ENCODE measurements at regions not wholly inside any gene's neighbourhood (a gene's known extent, or its start where the extent isn't known, plus 50 kb on each side); places are given as distances from the start of the nearest gene placed in this dataset.

GRCh38 chr5:10099548-10099947, 150.1 kb downstream of the ATPSCKMT start:
- Mint-ChIP-seq H3K27ac (ENCODE audit: low read depth) (no peak overlapping the region), H3K27me3 (no peaks in the 10 kb centered on the region), H3K4me1 (no peaks in the 10 kb centered on the region), H3K4me3 (no peak overlapping the region), H3K9me3 (peaks cover 22% of the 10 kb centered on the region), H3K36me3 (ENCODE audit: insufficient read depth) (peaks cover 2% of the 10 kb centered on the region)
- DNase-seq (ENCODE audit: low spot score in 2 of 2) (no peak), ATAC-seq (replicated peaks; ENCODE audit: extremely low read depth, poor library complexity, severe bottlenecking) (no peak)

GRCh38 chr5:10091701-10092100, 158.0 kb downstream of the ATPSCKMT start:
- peaks cover 34% of the 10 kb centered on the region for H3K9me3 Mint-ChIP-seq
- no peak overlapping the region for H3K27ac Mint-ChIP-seq (ENCODE audit: low read depth)
- no peak for DNase-seq (ENCODE audit: low spot score in 2 of 2)
- H3K36me3 Mint-ChIP-seq (ENCODE audit: insufficient read depth): no peaks in the 10 kb centered on the region
- ATAC-seq (replicated peaks; ENCODE audit: extremely low read depth, poor library complexity, severe bottlenecking): no peak
- peaks cover 8% of the 10 kb centered on the region for H3K27me3 Mint-ChIP-seq
- no peak overlapping the region for H3K4me3 Mint-ChIP-seq
- no peaks in the 10 kb centered on the region for H3K4me1 Mint-ChIP-seq

- no peak for DNase-seq (ENCODE audit: low spot score in 2 of 2)
- no peak for ATAC-seq (replicated peaks; ENCODE audit: extremely low read depth, poor library complexity, severe bottlenecking)
- H3K27ac Mint-ChIP-seq (ENCODE audit: low read depth): no peak overlapping the region
- peaks cover 28% of the 10 kb centered on the region for H3K9me3 Mint-ChIP-seq
- no peaks in the 10 kb centered on the region for H3K36me3 Mint-ChIP-seq (ENCODE audit: insufficient read depth)
- H3K27me3 Mint-ChIP-seq: peaks cover 8% of the 10 kb centered on the region
- no peaks in the 10 kb centered on the region for H3K4me1 Mint-ChIP-seq
- H3K4me3 Mint-ChIP-seq: no peak overlapping the region
Observed at GRCh38 chr5:10090074-10090473, 159.6 kb downstream of the ATPSCKMT start.

GRCh38 chr5:10085185-10085584, 164.5 kb downstream of the ATPSCKMT start:
- no peaks in the 10 kb centered on the region for H3K4me1 Mint-ChIP-seq
- no peak for ATAC-seq (replicated peaks; ENCODE audit: extremely low read depth, poor library complexity, severe bottlenecking)
- no peak overlapping the region for H3K4me3 Mint-ChIP-seq
- no peaks in the 10 kb centered on the region for H3K36me3 Mint-ChIP-seq (ENCODE audit: insufficient read depth)
- H3K9me3 Mint-ChIP-seq: peaks cover 19% of the 10 kb centered on the region
- peaks cover 8% of the 10 kb centered on the region for H3K27me3 Mint-ChIP-seq
- H3K27ac Mint-ChIP-seq (ENCODE audit: low read depth): no peak overlapping the region
- DNase-seq (ENCODE audit: low spot score in 2 of 2): no peak

GRCh38 chr5:10081584-10081983, 168.1 kb downstream of the ATPSCKMT start:
- ATAC-seq (replicated peaks; ENCODE audit: extremely low read depth, poor library complexity, severe bottlenecking): no peak
- Mint-ChIP-seq H3K9me3 (peaks cover 13% of the 10 kb centered on the region), H3K4me3 (no peak overlapping the region), H3K27me3 (no peaks in the 10 kb centered on the region), H3K36me3 (ENCODE audit: insufficient read depth) (no peaks in the 10 kb centered on the region), H3K27ac (ENCODE audit: low read depth) (no peak overlapping the region), H3K4me1 (no peaks in the 10 kb centered on the region)
- DNase-seq (ENCODE audit: low spot score in 2 of 2): no peak

DNA sequence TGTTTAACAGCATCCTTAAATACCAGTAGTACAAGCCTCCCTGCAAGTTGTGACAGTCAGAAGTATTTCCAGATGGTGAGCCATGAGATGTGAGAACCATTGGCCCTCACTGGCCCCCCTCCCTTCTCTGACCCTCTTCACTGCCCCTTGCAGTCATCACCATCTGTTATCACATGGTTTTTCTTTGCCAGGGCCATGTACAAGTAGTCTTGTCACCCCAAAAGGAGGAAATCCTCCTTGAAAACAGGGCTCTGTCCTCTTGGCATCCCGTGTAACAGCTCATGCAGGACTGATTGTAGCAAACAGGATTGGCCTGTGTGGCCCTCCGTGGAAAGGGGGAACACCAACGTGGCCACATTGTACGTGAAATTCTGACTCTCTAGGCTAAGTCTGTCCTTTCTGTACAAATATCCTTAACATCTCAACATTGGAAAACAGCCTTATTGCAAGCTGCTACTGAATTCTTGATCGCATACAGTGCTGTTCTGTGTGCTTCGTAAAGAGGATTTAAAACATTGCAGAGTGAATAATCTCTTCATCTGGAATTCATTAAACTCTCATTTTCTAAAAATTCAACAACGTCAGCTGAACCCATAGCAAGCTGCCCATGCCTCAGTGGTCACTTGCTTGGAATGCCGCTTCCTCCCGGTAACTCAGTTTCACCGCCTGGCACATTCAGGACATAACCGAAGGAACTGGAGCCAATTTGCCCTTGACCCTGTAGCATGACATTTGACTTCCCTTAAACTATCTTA, 171.7 kb downstream of the ATPSCKMT start:
- H3K27ac Mint-ChIP-seq (ENCODE audit: low read depth): no peak overlapping the region
- no peak overlapping the region for H3K4me3 Mint-ChIP-seq
- H3K9me3 Mint-ChIP-seq: peaks cover 24% of the 10 kb centered on the region
- no peaks in the 10 kb centered on the region for H3K4me1 Mint-ChIP-seq
- H3K36me3 Mint-ChIP-seq (ENCODE audit: insufficient read depth): no peaks in the 10 kb centered on the region
- DNase-seq (ENCODE audit: low spot score in 2 of 2): no peak
- ATAC-seq (replicated peaks; ENCODE audit: extremely low read depth, poor library complexity, severe bottlenecking): no peak
- H3K27me3 Mint-ChIP-seq: no peaks in the 10 kb centered on the region

GRCh38 chr5:10073441-10074104, 176.1 kb downstream of the ATPSCKMT start:
- Mint-ChIP-seq H3K36me3 (ENCODE audit: insufficient read depth) (no peaks in the 10 kb centered on the region), H3K4me1 (no peaks in the 10 kb centered on the region), H3K27me3 (no peaks in the 10 kb centered on the region), H3K4me3 (no peak overlapping the region), H3K27ac (ENCODE audit: low read depth) (no peak overlapping the region), H3K9me3 (peaks cover 23% of the 10 kb centered on the region)
- DNase-seq (ENCODE audit: low spot score in 2 of 2): no peak
- no peak for ATAC-seq (replicated peaks; ENCODE audit: extremely low read depth, poor library complexity, severe bottlenecking)

GRCh38 chr5:10069637-10070313, 179.9 kb downstream of the ATPSCKMT start:
- H3K4me1 Mint-ChIP-seq: no peaks in the 10 kb centered on the region
- H3K27ac Mint-ChIP-seq (ENCODE audit: low read depth): no peak overlapping the region
- peaks cover 16% of the 10 kb centered on the region for H3K9me3 Mint-ChIP-seq
- no peak for DNase-seq (ENCODE audit: low spot score in 2 of 2)
- no peak overlapping the region for H3K4me3 Mint-ChIP-seq
- ATAC-seq (replicated peaks; ENCODE audit: extremely low read depth, poor library complexity, severe bottlenecking): no peak
- H3K36me3 Mint-ChIP-seq (ENCODE audit: insufficient read depth): peaks cover 2% of the 10 kb centered on the region
- H3K27me3 Mint-ChIP-seq: no peaks in the 10 kb centered on the region

GRCh38 chr5:10065428-10066000, 184.2 kb downstream of the ATPSCKMT start:
- H3K9me3 Mint-ChIP-seq: peaks cover 11% of the 10 kb centered on the region
- H3K36me3 Mint-ChIP-seq (ENCODE audit: insufficient read depth): peaks cover 2% of the 10 kb centered on the region
- DNase-seq (ENCODE audit: low spot score in 2 of 2) (no peak), ATAC-seq (replicated peaks; ENCODE audit: extremely low read depth, poor library complexity, severe bottlenecking) (no peak)
- H3K4me3 Mint-ChIP-seq: no peak overlapping the region
- H3K27ac Mint-ChIP-seq (ENCODE audit: low read depth): no peak overlapping the region
- H3K4me1 Mint-ChIP-seq: no peaks in the 10 kb centered on the region
- H3K27me3 Mint-ChIP-seq: no peaks in the 10 kb centered on the region

DNA sequence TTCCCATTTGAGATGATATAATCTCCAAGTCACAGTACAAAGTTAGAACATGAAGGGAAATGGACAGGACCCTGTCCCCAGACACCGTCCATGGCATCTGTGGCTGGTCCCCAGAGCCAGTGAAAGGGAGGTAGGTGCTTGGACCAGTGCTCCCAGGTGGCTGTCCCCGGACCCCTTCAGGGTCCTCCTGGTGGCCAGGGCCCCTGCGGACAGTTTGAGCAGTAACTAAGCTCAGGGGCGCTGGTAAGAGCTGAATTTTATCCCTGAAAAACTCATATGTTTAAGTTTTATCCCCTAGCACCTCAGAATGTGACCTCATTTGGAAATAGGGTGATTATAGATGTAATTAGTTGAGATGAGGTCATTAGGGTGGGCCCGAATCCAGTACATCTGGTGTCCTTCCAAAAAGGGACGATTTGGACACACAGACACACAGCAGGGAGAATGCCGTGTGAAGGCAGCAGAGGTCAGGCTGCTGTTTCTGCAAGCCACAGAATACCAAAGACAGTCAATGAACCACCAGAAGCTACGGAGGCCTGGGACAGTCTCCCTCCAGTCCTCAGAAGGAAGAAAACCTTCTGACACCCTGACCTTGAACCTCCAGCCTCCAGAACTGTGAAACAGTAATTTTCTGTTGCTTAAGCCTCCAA, 185.0 kb downstream of the ATPSCKMT start:
- no peaks in the 10 kb centered on the region for H3K27me3 Mint-ChIP-seq
- ATAC-seq (replicated peaks; ENCODE audit: extremely low read depth, poor library complexity, severe bottlenecking) (no peak), DNase-seq (ENCODE audit: low spot score in 2 of 2) (no peak)
- H3K4me1 Mint-ChIP-seq: no peaks in the 10 kb centered on the region
- H3K36me3 Mint-ChIP-seq (ENCODE audit: insufficient read depth): peaks cover 2% of the 10 kb centered on the region
- H3K27ac Mint-ChIP-seq (ENCODE audit: low read depth): no peak overlapping the region
- peaks cover 11% of the 10 kb centered on the region for H3K9me3 Mint-ChIP-seq
- H3K4me3 Mint-ChIP-seq: no peak overlapping the region

DNA sequence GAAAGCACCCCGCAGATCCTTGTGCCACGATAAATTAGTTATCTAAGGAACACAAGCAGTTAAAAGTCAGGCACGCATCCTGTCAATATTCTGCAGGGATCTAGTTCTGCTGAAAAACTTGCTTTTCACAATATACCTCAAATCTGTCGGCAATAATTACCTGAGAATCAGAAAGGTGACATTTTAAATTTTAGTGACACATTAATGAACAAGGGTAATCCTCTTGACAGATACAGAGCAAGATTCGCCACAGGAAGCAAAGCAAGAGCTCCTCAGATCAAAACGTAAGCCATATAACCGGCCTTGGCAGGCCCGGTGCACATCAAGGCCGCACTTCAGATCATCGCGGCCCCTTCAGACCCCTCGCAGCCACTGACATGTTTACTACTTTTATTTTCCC, 185.7 kb downstream of the ATPSCKMT start:
- Mint-ChIP-seq H3K4me1 (no peaks in the 10 kb centered on the region), H3K36me3 (ENCODE audit: insufficient read depth) (peaks cover 2% of the 10 kb centered on the region), H3K27ac (ENCODE audit: low read depth) (no peak overlapping the region), H3K4me3 (no peak overlapping the region), H3K9me3 (peaks cover 10% of the 10 kb centered on the region), H3K27me3 (no peaks in the 10 kb centered on the region)
- DNase-seq (ENCODE audit: low spot score in 2 of 2): no peak
- no peak for ATAC-seq (replicated peaks; ENCODE audit: extremely low read depth, poor library complexity, severe bottlenecking)

DNA sequence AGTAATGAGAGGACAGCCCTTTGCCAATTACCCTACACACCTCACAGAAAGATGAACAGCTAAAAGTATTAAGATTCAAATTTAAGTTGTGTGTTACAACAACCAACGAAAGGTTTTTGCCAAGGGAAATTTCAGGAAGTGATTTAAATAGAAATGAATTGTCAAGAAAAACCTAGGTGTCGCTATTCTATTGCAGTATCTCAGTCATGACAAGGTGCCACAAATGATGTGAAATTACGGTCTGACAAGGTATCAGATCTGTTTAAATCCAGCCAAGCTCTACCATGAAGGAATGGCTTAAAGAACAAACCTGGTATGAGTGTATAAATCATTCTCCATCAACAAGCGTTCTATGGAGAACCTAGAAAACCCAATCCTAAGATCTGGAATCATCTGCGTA, 189.7 kb downstream of the ATPSCKMT start:
- peaks cover 14% of the 10 kb centered on the region for H3K9me3 Mint-ChIP-seq
- no peaks in the 10 kb centered on the region for H3K36me3 Mint-ChIP-seq (ENCODE audit: insufficient read depth)
- no peak overlapping the region for H3K27ac Mint-ChIP-seq (ENCODE audit: low read depth)
- H3K4me1 Mint-ChIP-seq: no peaks in the 10 kb centered on the region
- ATAC-seq (replicated peaks; ENCODE audit: extremely low read depth, poor library complexity, severe bottlenecking) (no peak), DNase-seq (ENCODE audit: low spot score in 2 of 2) (no peak)
- H3K4me3 Mint-ChIP-seq: no peak overlapping the region
- no peaks in the 10 kb centered on the region for H3K27me3 Mint-ChIP-seq
